Smooth muscle cell of the brain vasculature (primary cell): ENCODE measurements at regions not wholly inside any gene's neighbourhood (a gene's known extent, or its start where the extent isn't known, plus 50 kb on each side); places are given as distances from the start of the nearest gene placed in this dataset.

Experiments used
- DNase-seq: peaks from one replicate; pipeline ENCODE4 v3.0.0-alpha.2; 2012; ENCODE audit warnings: low read depth, low spot score

DNA sequence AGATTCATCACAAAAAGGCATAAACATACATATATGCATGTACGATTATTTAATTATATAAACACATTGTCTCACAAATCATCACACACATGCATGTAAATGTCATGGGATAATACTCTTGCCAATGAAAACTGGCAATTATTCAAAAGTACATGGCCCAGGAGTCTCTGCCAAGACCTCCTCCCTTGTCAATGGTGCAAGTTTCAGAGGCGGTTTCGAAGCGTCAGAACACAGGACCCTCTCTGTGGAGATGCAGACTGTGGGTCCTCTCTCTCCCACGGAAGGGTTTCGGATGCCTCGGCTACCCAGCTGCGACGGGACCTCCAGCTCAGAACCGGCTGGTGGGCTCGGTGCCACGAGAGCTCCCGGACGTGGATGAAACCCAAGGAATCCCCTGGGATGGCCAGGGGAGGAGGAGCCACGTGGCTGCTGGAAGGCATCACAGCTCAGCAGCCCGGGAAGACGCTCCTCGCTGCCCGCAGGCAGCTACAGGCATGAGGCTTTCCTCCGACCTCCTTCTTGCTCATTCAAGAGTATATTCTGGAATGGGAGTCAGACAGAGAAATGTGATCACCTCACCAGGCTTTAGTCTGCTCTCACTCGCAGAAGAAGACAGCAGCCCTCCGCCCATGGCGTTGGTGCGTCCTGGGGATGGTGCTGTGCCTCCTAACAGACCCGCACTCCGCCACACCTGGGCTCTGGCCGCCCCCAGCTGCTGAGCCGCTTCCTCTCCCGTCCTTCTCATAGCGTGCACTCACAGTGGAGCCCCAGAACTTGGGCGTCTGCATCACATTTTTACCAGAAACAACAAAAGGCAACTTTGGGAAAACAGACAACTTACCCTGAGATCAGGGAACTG is 308.8 kb downstream of the IRX2 start:
- DNase-seq: no peak

DNA sequence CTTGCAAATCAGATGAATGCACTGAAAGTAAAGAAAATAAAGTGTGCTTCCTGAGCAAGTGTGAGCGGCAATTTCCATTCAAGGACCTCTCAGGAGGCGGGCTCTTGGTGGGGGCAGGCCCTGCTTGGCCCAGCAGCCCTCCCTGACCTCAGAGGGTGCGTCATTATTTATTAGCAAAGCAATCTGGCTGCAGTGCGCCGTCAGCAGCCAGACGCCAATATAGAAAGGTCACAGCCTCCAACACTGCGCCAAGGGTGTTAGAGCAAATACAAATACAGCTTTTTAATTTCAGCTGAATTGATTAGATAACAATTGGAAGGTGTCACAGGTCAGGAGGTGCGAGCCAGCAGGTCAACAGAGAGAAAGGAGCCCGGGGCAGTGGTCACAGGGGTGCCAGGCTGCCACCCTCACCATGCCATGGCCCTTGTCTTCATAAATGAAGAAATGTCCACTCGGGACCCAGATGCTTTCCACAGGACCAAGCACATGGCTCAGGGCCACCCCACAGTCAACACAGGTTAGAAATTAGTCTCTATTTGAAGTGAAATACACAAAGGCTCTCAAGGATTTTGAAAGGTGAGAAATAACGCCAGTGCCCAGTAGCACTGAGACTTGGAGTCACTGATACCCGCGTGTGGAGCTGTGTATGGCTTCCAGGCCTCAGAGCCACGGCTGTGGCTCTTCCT is 309.8 kb downstream of the IRX2 start:
- DNase-seq: no peak

DNA sequence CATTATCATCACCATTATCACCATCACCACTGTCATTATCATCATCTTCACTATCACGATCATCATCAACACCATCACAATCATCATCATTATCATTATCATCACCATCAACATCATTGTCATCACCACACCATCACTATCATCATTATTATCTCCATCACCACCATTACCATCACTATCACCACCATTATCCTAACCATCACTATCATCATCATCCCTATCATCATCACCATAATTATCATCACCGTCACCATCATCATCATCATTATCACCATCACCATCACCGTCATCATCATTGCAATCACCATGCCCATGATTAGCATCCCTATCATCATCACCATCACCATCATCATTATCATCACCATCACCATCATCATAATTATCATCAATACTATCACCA is 311.9 kb downstream of the IRX2 start:
- DNase-seq: no peak

DNA sequence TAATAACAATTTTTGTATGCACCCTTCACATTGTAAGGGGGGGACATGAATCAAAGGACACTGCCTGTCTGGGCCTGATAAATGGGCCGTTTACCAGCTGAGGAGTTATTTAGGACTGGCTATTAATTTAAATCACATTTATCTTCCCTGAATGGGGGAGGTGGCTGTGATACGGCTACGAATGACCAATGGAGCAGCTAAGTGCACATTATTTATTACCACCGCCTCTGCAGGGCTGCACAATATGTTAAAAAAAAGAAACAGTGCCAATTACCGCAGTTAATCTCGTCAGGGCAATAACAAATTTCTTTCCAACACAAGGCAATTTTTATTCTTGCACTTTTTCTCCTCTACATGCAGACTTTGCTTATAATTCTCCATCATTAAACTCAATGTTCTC is 318.4 kb downstream of the IRX2 start:
- DNase-seq: no peak

DNA sequence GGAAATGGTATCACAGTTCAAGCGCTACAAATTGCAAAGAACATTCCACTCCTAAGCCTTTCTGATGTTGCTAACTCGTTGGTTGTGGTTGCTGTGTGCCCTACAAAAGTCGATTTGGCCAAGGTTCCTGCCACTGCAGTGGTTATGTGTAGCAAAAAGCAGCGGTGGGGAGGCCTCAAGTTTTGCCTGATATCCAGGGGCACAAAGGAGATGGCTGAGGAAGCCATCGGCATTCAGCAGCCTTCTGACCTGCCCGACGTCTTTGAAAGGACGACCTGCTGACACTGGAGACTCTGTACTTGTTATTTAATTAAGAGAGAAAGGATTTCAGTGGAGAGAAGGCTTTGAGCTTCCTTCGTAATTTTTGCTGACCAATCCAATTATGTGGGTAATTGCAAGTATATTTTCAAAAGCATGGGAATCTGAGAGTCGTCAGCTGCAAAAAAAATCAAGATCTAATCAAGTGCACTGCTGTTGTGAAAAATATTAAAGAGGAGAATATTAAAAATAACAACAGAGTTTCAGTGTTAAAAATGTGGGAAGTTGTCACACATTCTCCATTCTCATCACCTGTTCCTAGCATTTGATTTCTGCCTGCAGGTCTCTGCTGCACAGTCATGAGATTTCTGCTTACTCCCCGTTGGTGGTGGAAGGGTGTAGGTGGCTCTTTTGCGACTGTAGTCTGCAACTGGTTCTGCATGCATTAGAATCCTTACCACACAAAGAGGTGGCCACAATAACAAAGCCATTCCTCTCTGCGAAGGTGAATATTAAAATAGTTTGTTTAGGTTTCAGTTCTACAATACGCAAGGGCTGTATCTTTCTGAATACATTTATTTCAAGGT is 319.2 kb downstream of the IRX2 start:
- no peak for DNase-seq

DNA sequence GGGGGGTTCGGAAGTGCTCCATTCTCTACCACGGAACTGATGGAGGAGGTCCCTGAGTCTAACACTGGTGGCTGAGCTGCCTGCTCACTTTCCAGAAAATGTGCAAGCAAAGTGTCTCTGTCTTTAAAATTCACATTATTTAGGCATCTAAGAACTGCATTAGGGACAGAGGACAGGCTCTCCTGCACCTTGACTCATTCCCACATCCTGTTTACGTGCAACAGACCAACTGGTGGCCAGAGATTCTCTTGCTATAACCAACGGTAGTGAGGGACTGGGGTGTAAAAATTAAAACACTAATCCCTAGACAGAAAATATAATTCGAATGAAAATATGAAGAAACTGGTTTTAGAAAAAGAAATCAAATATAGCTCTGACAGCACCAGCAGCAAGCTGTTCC is 320.9 kb downstream of the IRX2 start:
- DNase-seq: no peak

DNA sequence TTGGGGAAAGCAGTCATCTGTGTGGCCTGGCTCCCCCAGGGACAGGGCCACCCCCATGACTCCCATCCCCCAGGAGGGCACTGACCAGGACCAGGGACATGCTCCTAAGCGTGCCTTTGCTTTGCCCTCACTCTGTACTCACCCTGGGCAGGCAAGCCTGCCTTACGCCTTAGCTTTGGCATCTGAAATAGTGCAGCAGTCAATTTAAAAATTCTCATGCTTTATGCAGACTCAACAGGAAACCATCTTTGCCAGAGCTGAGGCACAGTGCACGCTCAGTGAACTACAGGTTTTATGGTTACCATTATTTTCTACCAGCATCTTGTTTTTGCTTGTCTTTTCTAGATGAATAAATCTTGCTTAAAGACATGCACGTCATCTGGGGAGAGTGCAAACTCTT is 323.5 kb downstream of the IRX2 start:
- no peak for DNase-seq

DNA sequence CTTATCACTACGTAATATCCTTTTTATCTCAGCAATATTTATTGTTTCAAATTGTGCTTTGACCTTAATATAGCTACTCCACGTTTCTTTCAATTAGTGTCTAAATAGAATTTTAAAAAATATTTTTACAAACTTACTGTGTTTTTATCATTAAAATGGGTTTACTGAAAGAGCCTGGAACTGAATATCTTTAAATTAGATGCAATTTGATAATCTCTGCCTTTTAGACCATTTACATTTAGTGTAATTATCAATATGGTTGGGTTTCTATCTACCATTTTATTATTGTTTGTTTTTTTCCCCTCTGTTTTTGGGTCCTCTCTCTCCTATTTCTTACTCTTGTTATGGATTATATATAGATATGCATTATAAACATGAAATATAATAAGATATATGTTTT is 327.8 kb downstream of the IRX2 start:
- DNase-seq: no peak

DNA sequence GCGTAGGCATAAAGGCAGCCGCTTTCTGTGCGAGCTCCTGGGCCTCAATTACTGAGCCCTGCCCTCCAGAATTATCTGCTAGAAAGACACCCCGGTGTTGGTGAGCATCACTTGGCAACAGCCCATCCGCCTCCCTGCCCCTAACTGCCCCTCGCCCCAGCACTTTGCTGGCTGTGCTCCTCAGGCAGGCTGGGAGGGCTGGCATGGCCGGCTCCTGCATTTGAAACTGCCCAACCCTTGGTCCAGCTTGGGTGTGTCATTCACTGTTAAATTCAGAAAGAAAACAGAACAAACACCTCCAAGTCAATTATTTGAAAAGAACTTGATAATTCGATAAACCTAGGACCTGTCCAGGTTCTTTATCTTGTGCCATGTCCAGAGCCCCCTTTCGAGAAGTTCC is 334.2 kb downstream of the IRX2 start:
- no peak for DNase-seq

DNA sequence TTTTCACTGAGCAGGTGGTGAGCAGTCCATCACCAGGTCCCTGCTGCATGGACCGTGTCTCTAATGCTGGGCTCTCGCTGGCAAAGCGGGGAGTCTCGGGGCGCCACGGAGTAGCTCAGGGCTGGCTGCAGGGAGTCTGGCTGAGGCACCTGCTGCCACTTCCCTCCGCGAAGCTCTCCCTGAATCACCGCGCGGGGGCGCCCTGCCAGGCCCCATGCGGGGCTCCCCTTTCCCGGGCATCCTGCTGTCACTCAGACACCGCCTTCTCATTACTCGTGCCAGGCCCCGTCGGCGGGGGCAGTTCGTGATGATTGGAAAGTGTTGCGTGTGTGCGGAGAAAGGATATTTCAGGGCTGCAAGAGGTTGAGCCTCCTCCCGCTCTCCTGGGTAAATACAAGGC is 335.8 kb downstream of the IRX2 start:
- no peak for DNase-seq

DNA sequence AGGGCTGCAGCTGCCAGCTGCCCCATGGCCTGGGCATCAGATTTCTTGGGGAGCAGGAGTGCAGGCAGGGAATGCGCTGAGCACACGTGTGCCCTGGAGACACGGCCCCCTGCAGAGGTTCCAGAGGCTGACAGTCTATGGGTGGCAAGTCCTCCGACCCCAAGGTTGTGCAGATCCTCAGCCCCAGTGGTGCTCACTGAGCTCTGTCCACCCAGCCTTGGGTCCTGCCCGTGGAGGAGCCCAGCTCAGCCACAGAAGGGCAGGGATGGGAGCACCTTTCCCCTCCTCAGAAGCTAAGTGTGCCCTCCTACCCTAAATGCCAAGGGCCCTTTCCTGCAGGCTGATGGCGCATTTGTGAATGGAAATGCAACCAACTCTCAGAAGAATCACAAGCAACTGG is 341.0 kb downstream of the IRX2 start:
- no peak for DNase-seq

DNA sequence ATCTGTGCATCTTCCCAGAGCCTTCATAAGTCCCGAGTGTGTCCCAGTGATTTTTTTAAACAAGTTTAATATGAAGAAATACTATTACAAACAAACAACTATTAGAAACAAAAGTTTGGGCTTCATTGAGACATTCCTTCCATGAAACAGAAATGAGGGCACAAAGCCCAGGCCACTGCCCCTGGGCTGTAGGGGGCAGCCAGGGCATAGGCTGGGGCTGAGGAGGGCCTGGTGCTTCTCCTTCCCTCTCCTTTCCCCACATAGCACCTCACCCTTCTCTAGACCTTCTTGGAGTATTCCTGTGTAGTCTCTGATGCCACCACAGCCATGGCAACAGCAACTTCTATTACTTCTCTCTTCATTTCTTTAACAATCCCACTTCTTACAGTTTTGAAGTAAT is 348.2 kb downstream of the IRX2 start:
- no peak for DNase-seq

DNA sequence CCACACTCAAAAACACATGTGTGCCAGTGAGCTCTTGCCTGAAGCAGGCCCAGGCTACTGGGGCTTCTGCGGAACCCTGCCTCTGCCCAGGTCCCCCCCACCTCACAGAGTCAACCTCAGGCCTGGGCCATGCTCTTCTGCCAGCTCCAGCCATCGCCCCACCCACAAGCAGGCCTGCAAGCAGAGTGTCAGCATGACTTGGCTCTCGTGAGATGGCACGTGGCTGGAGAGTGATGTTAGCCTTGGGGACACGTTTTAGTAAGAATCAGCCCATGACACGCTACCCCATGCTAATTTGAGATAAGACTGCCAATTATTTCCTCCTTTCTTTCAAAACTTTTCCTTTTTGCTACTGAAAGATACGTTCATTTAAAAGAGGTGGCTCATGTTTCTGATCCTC is 351.7 kb downstream of the IRX2 start:
- no peak for DNase-seq

DNA sequence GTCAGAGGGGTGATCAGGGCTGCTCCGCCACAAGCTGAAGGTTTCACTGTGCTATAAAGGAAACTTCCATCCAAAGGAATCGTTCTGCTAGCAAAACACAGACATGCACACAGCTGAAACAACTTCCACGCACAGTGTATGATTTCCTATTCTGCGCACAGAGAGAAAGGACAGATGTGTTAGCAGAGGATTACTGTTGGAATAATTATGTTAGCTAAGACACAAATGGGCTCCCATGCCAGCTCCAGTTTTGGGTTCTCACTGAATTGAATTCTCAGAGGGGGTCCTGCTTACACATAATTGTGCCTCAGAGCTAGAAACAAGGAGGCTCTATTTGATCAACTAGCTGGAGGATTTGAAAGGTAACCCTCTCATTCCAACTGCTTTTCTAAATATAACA is 352.4 kb downstream of the IRX2 start:
- no peak for DNase-seq

DNA sequence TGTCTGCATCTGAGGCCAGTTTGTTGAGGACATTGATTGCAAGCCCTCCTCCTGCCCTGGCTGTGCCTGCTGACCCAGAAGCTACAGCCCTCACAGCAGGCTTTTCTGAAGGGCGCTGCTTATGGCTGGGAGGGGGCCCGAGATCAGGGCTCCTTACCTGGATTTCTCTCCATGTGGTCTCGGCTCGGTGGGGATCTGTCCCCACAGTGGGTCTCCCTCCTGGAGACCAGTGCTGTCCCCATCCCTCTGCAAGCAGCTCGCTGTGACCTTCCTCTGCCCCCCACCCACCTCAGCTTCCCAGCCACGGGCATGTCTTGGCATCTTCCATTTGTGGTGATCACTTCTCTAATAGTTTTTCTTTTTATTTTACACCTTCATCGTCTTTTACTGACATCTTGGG is 357.9 kb downstream of the IRX2 start:
- DNase-seq: no peak

DNA sequence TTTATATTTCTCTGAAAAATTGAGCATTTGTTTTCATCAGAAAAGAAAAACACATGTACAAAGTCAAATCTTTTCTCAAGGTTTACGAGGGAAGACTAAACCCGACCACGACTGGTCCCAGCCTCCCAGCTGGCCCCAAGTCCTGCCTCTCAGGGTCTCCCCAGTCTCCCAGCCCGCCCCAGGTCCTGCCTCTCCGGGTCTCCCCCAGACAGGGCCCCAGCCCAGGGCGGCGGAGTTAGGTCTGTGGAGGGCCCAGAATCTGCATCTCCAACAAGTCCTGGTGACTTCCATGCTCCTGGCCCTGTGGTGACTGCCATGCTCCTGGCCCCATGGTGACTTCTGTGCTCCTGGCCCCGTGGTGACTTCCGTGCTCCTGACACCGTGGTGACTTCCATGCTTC is 359.9 kb downstream of the IRX2 start:
- DNase-seq: no peak

DNA sequence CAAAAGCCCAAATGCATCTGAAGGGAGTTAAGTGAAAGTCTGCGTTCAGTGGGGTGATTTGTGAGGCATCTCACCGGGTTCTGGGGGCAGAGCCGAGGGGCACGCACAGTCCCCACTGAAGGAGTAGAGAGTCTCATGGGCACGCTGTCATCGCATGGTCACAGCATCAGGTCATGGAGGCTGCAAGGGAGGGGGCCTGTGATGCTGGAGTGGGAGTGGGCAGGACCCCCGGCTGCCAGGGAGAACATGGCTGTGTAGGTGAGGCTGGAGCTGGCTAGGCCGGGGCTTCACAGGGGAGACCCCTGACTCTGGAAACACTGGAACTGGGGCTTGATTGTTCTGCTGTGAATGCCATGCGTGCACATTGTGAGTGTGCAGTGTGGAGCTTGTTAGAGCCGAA is 360.5 kb downstream of the IRX2 start:
- no peak for DNase-seq

DNA sequence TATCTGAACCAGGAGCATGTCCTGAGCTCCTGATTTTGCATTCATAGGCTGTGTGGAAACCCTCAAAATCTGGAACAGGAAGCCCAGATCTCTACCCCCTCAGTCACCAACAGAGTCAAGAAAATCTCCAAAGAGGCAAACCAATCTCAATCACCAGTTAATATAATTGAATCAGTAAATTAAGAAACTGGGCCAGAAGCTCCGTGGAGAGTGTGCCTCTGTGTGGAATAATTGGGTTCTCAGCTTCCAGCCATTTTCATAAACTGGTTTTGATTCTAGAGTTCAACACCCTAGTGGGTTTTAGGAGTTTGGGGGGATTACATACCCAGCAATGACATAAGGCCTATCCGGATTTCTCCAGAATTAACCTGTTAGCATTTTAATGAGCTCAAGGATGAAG is 362.9 kb downstream of the IRX2 start:
- no peak for DNase-seq

DNA sequence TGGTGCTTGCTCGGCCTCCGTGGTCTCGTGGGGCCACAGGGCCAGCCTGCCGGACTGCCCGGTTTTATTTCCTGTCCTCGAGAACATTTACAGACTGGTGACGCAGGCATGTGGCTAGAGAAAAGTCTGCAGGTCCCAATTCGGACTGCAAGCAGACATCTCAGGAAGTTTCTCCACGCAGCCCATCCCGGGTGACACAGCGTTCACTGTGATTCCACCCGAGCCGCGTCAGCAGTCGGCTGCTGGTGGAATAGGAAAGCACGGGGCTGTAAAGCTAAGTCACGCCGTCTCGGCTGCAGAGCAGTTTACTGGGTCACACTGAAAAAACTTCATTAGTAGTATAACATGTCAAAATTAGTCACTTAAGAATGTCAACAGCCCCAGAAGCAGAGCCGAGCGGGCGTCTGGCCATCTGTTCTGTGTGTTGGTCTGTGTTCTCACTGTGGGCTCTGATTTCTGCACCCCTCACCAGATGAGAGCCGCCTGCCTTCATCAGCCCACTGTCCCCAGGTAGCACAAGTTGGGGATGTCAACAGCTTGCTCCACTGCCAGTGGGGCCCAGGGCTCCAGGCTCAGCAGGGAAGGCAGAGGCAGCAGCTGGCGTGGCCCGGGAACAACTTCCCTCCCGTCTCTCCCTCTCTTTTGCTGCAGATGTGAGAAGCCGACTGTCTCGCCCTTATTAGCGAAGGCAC is 363.7 kb downstream of the IRX2 start:
- DNase-seq: no peak

DNA sequence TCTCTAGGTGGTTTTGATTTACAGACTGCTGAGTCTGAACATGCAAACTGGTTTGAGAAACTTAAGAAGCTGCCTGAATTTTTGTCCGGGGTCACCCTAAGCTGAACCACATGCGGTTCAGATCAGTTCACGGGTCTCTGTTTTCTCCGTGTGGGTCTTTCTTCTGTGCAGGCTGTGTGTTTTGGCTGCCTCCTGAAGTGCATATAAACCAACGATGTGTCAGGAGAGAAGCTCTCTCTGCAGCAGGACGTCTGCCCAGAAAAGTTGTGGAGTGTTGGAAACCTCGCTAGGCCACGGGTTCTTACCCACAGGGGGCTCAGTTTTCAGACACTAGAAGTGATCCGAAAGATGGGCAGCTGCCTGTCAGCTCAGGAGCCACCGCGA is 364.2 kb downstream of the IRX2 start:
- DNase-seq: no peak

DNA sequence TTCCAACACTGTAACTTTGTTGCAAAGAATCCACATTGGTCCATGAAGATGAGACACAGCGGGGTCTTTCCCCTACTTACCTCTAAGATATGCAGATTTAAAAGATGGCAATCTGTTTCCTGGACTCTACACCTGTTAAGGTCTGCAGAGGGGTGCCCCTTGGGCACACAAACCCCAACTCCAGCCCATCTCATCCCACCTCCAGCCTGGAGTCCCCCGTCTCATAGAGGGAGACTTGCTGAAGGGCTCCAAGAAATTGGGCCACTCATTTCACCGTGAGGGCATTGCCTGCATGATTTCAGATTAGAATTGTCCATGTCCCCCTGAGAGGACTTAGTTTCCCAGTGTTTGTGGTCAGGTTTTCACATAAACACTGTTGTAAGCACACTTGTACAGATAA is 365.7 kb downstream of the IRX2 start:
- DNase-seq: no peak

DNA sequence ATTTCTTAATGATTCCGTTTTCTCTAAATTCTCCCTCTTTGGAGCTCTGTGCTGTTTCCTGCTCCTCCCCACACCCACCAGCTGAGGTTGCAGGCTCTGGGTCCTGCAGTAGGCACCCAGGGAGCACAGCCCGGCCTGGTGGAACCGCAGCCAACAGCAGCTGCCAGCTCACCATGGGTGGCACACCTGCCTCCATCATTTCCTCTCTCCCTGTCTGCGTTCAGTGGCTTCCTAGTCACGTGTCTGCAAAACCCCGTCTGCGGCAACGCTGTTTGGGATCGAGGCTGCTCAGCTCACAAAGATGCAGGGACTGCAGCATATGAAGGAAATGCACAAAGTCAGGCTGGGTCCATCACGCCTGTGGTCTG is 367.8 kb downstream of the IRX2 start:
- no peak for DNase-seq
